CD14-positive monocyte (primary cell): ENCODE measurements at regions not wholly inside any gene's neighbourhood (a gene's known extent, or its start where the extent isn't known, plus 50 kb on each side); places are given as distances from the start of the nearest gene placed in this dataset.

Experiments
- DNase-seq, 3 donors: peaks; one replicate each; pipeline ENCODE4 v3.0.0-alpha.2; 2011 to 2022
- H2AFZ ChIP-seq: 2 replicates; pipeline ENCODE4 v1.6.0; 2012; ENCODE audit warnings: mild to moderate bottlenecking, low read depth, low read length, inconsistent platforms; ENCODE audit not compliant: insufficient read depth, poor library complexity, severe bottlenecking
- H3K27ac ChIP-seq, 2 donors: 1 replicate in 1 of 2; 2 replicates in 1 of 2; pipeline ENCODE4 v1.5.1; 2012 to 2013; ENCODE audit warnings: low read length in 2 of 2, control low read depth in 1 of 2, inconsistent platforms in 1 of 2, low read depth in 1 of 2, mild to moderate bottlenecking in 1 of 2
- H3K27me3 ChIP-seq, 2 donors: one replicate each; pipeline versions ENCODE4 v1.6.0 to v1.6.1; 2011 to 2013; ENCODE audit warnings: low read length in 2 of 2; ENCODE audit not compliant: control insufficient read depth in 2 of 2, insufficient read depth in 2 of 2
- H3K36me3 ChIP-seq, 2 donors: replicated peaks in 1 of 2; 1 replicate in 1 of 2; 2 replicates in 1 of 2; pipeline versions ENCODE4 v1.5.1 to v1.6.1; 2012 to 2013; ENCODE audit warnings: low read length in 2 of 2, control low read depth in 1 of 2, inconsistent platforms in 1 of 2, mild to moderate bottlenecking in 1 of 2; ENCODE audit not compliant: insufficient read depth in 2 of 2, control insufficient read depth in 1 of 2
- H3K4me1 ChIP-seq, 2 donors: 1 replicate in 1 of 2; 2 replicates in 1 of 2; pipeline versions ENCODE4 v1.5.1 to v1.6.1; 2012 to 2013; ENCODE audit warnings: low read length in 2 of 2, control low read depth in 1 of 2, inconsistent platforms in 1 of 2, mild to moderate bottlenecking in 1 of 2, moderate library complexity in 1 of 2; ENCODE audit not compliant: insufficient read depth in 2 of 2, control insufficient read depth in 1 of 2
- H3K4me2 ChIP-seq: replicated peaks from 2 replicates; pipeline ENCODE3; 2012; ENCODE audit warnings: low read length, moderate library complexity, mild to moderate bottlenecking; ENCODE audit not compliant: poor library complexity, severe bottlenecking; ENCODE audit errors: extremely low read depth
- H3K4me3 ChIP-seq, 3 experiments: fragments of 200-600 bp in 1 of 3; sonication (generic) in 1 of 3; replicated peaks in 1 of 3; 1 replicate in 2 of 3; 2 replicates in 1 of 3; pipeline ENCODE4 v1.5.1; 2011 to 2013; ENCODE audit warnings: low read length in 3 of 3, mild to moderate bottlenecking in 3 of 3, control low read depth in 2 of 3, low read depth in 2 of 3, inconsistent platforms in 1 of 3, moderate library complexity in 1 of 3
- H3K79me2 ChIP-seq: 2 replicates; pipeline ENCODE4 v1.6.0; 2012; ENCODE audit warnings: mild to moderate bottlenecking, control low read depth, inconsistent platforms, low read length, moderate library complexity; ENCODE audit not compliant: insufficient read depth
- H3K9ac ChIP-seq: 2 replicates; pipeline ENCODE4 v1.6.0; 2017; ENCODE audit warnings: low read length, mild to moderate bottlenecking; ENCODE audit not compliant: insufficient read depth, poor library complexity, severe bottlenecking
- H3K9me3 ChIP-seq, 2 donors: replicated peaks in 1 of 2; 1 replicate in 1 of 2; 2 replicates in 1 of 2; pipeline versions ENCODE4 v1.5.1 to v1.6.1; 2012 to 2013; ENCODE audit warnings: low read length in 2 of 2, control low read depth in 1 of 2; ENCODE audit not compliant: control insufficient read depth in 1 of 2, insufficient read depth in 1 of 2
- H4K20me1 ChIP-seq: 2 replicates; pipeline ENCODE4 v1.6.0; 2012; ENCODE audit warnings: mild to moderate bottlenecking, low read length, control low read depth, moderate library complexity; ENCODE audit not compliant: insufficient read depth
- H3K27ac Mint-ChIP-seq, 7 donors: one replicate each; pipeline ENCODE4 v1.8.0; 2020; ENCODE audit warnings: mild to moderate bottlenecking in 7 of 7, mixed read lengths in 7 of 7, moderate library complexity in 6 of 7, inconsistent platforms in 2 of 7
- H3K27me3 Mint-ChIP-seq, 3 donors: one replicate each; pipeline ENCODE4 v1.8.0; 2021 to 2022; ENCODE audit warnings: low read depth in 3 of 3, mild to moderate bottlenecking in 3 of 3, mixed read lengths in 3 of 3, moderate library complexity in 3 of 3, inconsistent platforms in 1 of 3
- H3K36me3 Mint-ChIP-seq, 2 donors: one replicate each; pipeline ENCODE4 v1.8.0; 2020; ENCODE audit warnings: mixed read lengths in 2 of 2, inconsistent platforms in 1 of 2, mild to moderate bottlenecking in 1 of 2
- H3K4me1 Mint-ChIP-seq: one replicate; pipeline ENCODE4 v1.8.0; 2020; ENCODE audit warnings: mild to moderate bottlenecking, mixed read lengths
- H3K4me3 Mint-ChIP-seq, 2 donors: one replicate each; pipeline ENCODE4 v1.8.0; 2020; ENCODE audit warnings: mild to moderate bottlenecking in 2 of 2, mixed read lengths in 2 of 2, moderate library complexity in 1 of 2
- H3K9me3 Mint-ChIP-seq, 7 donors: one replicate each; pipeline ENCODE4 v1.8.0; 2020 to 2022; ENCODE audit warnings: mixed read lengths in 7 of 7, mild to moderate bottlenecking in 6 of 7, moderate library complexity in 6 of 7, inconsistent platforms in 2 of 7
- WGBS: methylation state at CpG from one replicate; pipeline ENCODE4 v1.1.5; 2013; ENCODE audit warnings: missing lambda C conversion rate; ENCODE audit not compliant: insufficient coverage; 5-methylcytosine and 5-hydroxymethylcytosine counted together
- intact Hi-C, 2 donors: fragments of 100-400 bp; cut with micrococcal nuclease; formaldehyde crosslinking; loops; one replicate each; pipeline versions ENCODE4 v1.15.0 to v1.15.1; 2023
- TF ChIP-seq, protein P1 (sequence below): fragments of 200-600 bp; IDR thresholded peaks from one replicate; pipeline ENCODE4 v1.8.0; 2022; ENCODE audit warnings: antibody characterized with exemption, mild to moderate bottlenecking

DNA sequence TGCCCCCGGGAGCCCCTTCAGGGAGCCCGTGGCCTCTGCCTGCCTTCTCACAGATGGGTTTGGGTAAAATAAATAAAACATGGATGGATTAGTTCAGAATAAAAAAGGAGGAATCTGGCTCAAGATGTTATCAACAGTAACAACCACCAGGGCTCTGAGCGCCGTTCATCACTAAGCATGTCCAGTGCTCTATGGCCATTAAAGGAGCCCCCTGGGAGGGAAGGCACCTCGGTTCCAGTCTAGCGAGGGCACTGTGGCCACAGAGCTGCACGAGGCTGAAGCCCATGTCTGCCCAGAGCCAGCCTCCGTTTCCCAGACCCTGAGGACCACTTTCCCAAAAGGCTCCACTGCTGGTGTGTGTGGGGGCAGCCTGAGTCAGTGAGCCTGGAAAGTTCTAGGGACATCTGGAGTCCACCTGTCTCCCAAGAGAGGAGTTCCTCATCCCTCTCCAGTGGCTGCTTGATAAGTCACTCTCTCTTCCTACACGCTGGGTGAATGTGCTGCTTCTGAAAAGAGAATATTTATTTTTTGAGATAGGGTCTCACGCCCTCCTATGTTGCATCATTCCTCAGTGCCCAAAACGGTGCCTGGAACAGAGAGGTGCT, 614.6 kb downstream of the TBC1D22A start:
- Histone ChIP-seq H3K36me3 (no peaks in the 10 kb centered on the region), H3K4me3 (no peak overlapping the region), H3K4me1 (no peaks in the 10 kb centered on the region), H3K4me2 (no peak overlapping the region), H4K20me1 (no peaks in the 10 kb centered on the region), H2AFZ (no peak overlapping the region), H3K79me2 (no peaks in the 10 kb centered on the region), H3K9ac (no peak overlapping the region), H3K9me3 (peaks cover 7 to 12% of the 10 kb centered on the region in 2 donors), H3K27ac (no peak overlapping the region), H3K27me3 (no peaks in the 10 kb centered on the region)
- H3K4me1 Mint-ChIP-seq: no peaks in the 10 kb centered on the region
- H3K4me3 Mint-ChIP-seq: no peak overlapping the region
- peaks cover 2 to 15% (median 13%) of the 10 kb centered on the region in 7 donors for H3K9me3 Mint-ChIP-seq
- no peak overlapping the region for H3K27ac Mint-ChIP-seq
- no peaks in the 10 kb centered on the region for H3K36me3 Mint-ChIP-seq
- DNase-seq: no peak
- intact Hi-C loops: no loop called here
- 87% methylated on average over 5 of the region's 11 CpGs for WGBS
- TF ChIP-seq, protein P1, sequence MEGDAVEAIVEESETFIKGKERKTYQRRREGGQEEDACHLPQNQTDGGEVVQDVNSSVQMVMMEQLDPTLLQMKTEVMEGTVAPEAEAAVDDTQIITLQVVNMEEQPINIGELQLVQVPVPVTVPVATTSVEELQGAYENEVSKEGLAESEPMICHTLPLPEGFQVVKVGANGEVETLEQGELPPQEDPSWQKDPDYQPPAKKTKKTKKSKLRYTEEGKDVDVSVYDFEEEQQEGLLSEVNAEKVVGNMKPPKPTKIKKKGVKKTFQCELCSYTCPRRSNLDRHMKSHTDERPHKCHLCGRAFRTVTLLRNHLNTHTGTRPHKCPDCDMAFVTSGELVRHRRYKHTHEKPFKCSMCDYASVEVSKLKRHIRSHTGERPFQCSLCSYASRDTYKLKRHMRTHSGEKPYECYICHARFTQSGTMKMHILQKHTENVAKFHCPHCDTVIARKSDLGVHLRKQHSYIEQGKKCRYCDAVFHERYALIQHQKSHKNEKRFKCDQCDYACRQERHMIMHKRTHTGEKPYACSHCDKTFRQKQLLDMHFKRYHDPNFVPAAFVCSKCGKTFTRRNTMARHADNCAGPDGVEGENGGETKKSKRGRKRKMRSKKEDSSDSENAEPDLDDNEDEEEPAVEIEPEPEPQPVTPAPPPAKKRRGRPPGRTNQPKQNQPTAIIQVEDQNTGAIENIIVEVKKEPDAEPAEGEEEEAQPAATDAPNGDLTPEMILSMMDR: no peak
- peaks cover 2 to 3% (median 2%) of the 10 kb centered on the region in 3 donors for H3K27me3 Mint-ChIP-seq

DNA sequence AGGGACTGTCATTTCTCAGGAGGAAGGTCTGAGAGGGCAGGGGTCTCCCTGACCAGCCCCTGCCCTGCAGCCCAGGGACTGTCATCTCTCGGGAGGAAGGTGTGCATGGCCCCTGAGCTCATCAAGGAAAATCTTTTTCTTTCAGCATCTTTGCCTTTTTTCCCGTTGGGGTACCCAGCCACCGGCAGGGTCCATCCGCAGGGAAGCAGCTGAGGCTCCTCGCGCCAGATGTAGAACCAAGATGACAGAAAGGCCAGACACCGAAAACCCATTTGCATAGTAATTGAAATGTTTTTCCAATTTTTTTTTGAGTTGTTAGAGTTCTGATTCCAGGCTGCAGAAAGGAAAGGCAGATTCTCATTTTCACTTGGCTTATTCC, 613.9 kb downstream of the TBC1D22A start:
- H3K4me1 Mint-ChIP-seq: no peaks in the 10 kb centered on the region
- TF ChIP-seq, protein P1: no peak
- WGBS: 92% methylated on average over 3 of the region's 7 CpGs

More for the DNA sequence above, 613.9 kb downstream of the TBC1D22A start:
- Mint-ChIP-seq H3K4me3 (no peak overlapping the region), H3K27ac (peak overlapping the region in 1 of 7 donors; percentile 1), H3K27me3 (peaks cover 2 to 6% (median 2%) of the 10 kb centered on the region in 3 donors), H3K36me3 (no peaks in the 10 kb centered on the region), H3K9me3 (peaks cover 2 to 15% (median 13%) of the 10 kb centered on the region in 7 donors)
- no peaks in the 10 kb centered on the region for H4K20me1 ChIP-seq
- no peak overlapping the region for H3K4me3 ChIP-seq
- no peaks in the 10 kb centered on the region for H3K4me1 ChIP-seq
- H3K27me3 ChIP-seq: no peaks in the 10 kb centered on the region
- no peaks in the 10 kb centered on the region for H3K36me3 ChIP-seq
- peaks cover 7 to 12% of the 10 kb centered on the region in 2 donors for H3K9me3 ChIP-seq
- H3K79me2 ChIP-seq: no peaks in the 10 kb centered on the region
- H3K27ac ChIP-seq: no peak overlapping the region
- no peak overlapping the region for H3K9ac ChIP-seq
- intact Hi-C loops: no loop called here
- H2AFZ ChIP-seq: no peak overlapping the region
- DNase-seq: no peak
- no peak overlapping the region for H3K4me2 ChIP-seq
